ENCODE measurements at regions not wholly inside any gene's neighbourhood (a gene's known extent, or its start where the extent isn't known, plus 50 kb on each side); places are given as distances from the start of the nearest gene placed in this dataset.

DNA sequence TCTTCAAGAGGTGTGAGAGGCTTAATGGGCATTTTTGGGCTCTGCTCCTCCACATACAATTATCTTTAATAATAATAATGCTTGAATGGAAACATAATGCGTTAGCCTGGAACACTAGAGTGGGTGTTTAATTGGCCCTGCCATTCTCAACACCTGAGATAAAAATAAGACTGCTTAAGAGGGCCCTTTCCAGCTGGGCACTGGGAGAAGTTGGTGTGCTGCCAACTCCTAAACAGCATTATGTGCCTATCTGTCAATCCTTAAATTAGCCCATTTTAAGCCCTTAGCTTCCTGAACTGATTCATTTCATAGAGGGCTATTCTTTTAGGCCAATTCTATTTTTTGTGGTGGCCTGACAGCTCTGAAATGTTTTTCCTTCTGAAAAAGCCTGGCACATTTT, 211.1 kb upstream of the ZIC3 start:
- H3K9ac ChIP-seq (ENCODE audit: control insufficient read depth, extremely low read depth, insufficient read depth, low read length): no peak overlapping the region
- DNase-seq (ENCODE audit: low read depth, low spot score) (no peak), FAIRE-seq (no peak)
- no peaks in the 10 kb centered on the region for H3K9me3 ChIP-seq (ENCODE audit: control insufficient read depth, low read depth, low read length)
- no peak overlapping the region for H3K4me2 ChIP-seq (ENCODE audit: control insufficient read depth, extremely low read depth, insufficient read depth, low read depth, low read length)
- no peaks in the 10 kb centered on the region for H3K9me1 ChIP-seq (ENCODE audit: control insufficient read depth, extremely low read depth, insufficient read depth, low read length)
- no peak overlapping the region for H3K27ac ChIP-seq (ENCODE audit: control insufficient read depth, insufficient read depth, low read length)
- no peaks in the 10 kb centered on the region for H3K4me1 ChIP-seq (ENCODE audit: control insufficient read depth, extremely low read depth, insufficient read depth, low read length)
- no peaks in the 10 kb centered on the region for H4K20me1 ChIP-seq (ENCODE audit: control insufficient read depth, extremely low read depth, insufficient read depth, low read length)
- TF ChIP-seq, protein P1, sequence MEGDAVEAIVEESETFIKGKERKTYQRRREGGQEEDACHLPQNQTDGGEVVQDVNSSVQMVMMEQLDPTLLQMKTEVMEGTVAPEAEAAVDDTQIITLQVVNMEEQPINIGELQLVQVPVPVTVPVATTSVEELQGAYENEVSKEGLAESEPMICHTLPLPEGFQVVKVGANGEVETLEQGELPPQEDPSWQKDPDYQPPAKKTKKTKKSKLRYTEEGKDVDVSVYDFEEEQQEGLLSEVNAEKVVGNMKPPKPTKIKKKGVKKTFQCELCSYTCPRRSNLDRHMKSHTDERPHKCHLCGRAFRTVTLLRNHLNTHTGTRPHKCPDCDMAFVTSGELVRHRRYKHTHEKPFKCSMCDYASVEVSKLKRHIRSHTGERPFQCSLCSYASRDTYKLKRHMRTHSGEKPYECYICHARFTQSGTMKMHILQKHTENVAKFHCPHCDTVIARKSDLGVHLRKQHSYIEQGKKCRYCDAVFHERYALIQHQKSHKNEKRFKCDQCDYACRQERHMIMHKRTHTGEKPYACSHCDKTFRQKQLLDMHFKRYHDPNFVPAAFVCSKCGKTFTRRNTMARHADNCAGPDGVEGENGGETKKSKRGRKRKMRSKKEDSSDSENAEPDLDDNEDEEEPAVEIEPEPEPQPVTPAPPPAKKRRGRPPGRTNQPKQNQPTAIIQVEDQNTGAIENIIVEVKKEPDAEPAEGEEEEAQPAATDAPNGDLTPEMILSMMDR (optimal IDR thresholded peaks at IDR 0.05 in 1 of 3, IDR thresholded peaks at IDR 0.05 in 1 of 3, conservative IDR thresholded peaks at IDR 0.05 in 1 of 3; ENCODE audit: extremely low read depth in 1 of 3, insufficient read depth in 2 of 3, low read length in 3 of 3): no peak
- TF ChIP-seq EZH2 (IDR thresholded peaks at IDR 0.05; ENCODE audit: low read length): no peak
- no peak overlapping the region for H3K4me3 ChIP-seq (ENCODE audit: control insufficient read depth in 2 of 3, extremely low read depth in 1 of 3, insufficient read depth in 2 of 3, low read depth in 1 of 3, low read length in 3 of 3)
- no peaks in the 10 kb centered on the region for H3K36me3 ChIP-seq (ENCODE audit: control insufficient read depth in 2 of 2, extremely low read depth in 1 of 2, insufficient read depth in 2 of 2, low read length in 2 of 2)
- no peaks in the 10 kb centered on the region for H3K79me2 ChIP-seq (ENCODE audit: control insufficient read depth, insufficient read depth, low read length)
- no peaks in the 10 kb centered on the region for H3K27me3 ChIP-seq (ENCODE audit: control insufficient read depth, extremely low read depth, insufficient read depth, low read length)
- dilution Hi-C loops (cut with MboI; ENCODE audit: extremely low pct_ligation_motif_present, low sequenced_read_pairs): no loop called here
- no peak overlapping the region for H2AFZ ChIP-seq (ENCODE audit: control insufficient read depth, low read length)

DNA sequence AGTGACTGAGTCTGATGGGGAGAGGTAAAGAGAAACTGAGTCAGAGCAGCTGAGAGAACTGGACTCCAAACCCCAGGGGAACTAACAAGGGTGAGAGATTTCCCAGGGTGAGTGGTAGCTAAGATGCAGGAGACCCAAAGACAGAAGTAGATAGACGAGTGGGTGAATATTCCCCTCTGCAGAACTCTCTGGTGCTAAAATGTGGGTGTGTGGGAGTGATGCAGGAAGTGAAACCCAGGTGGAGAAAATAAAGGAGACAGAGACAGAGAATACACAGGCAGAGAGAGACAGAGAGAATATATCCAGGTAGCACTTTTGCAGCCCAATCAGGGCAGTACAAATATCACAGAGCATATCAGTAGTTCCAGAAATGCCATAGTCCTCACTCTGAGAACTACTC, 212.5 kb upstream of the ZIC3 start:
- no peaks in the 10 kb centered on the region for H3K27me3 ChIP-seq (ENCODE audit: control insufficient read depth, extremely low read depth, insufficient read depth, low read length)
- DNase-seq (ENCODE audit: low read depth, low spot score) (no peak), FAIRE-seq (no peak)
- no peak overlapping the region for H2AFZ ChIP-seq (ENCODE audit: control insufficient read depth, low read length)
- H3K27ac ChIP-seq (ENCODE audit: control insufficient read depth, insufficient read depth, low read length): no peak overlapping the region
- H3K9ac ChIP-seq (ENCODE audit: control insufficient read depth, extremely low read depth, insufficient read depth, low read length): no peak overlapping the region
- no peaks in the 10 kb centered on the region for H3K4me1 ChIP-seq (ENCODE audit: control insufficient read depth, extremely low read depth, insufficient read depth, low read length)
- H3K4me2 ChIP-seq (ENCODE audit: control insufficient read depth, extremely low read depth, insufficient read depth, low read depth, low read length): no peak overlapping the region
- dilution Hi-C loops (cut with MboI; ENCODE audit: extremely low pct_ligation_motif_present, low sequenced_read_pairs): no loop called here
- no peaks in the 10 kb centered on the region for H3K9me1 ChIP-seq (ENCODE audit: control insufficient read depth, extremely low read depth, insufficient read depth, low read length)
- TF ChIP-seq EZH2 (IDR thresholded peaks at IDR 0.05; ENCODE audit: low read length): no peak
- TF ChIP-seq, protein P1 (optimal IDR thresholded peaks at IDR 0.05 in 1 of 3, IDR thresholded peaks at IDR 0.05 in 1 of 3, conservative IDR thresholded peaks at IDR 0.05 in 1 of 3; ENCODE audit: extremely low read depth in 1 of 3, insufficient read depth in 2 of 3, low read length in 3 of 3): no peak
- H3K4me3 ChIP-seq (ENCODE audit: control insufficient read depth in 2 of 3, extremely low read depth in 1 of 3, insufficient read depth in 2 of 3, low read depth in 1 of 3, low read length in 3 of 3): no peak overlapping the region
- H4K20me1 ChIP-seq (ENCODE audit: control insufficient read depth, extremely low read depth, insufficient read depth, low read length): no peaks in the 10 kb centered on the region
- H3K36me3 ChIP-seq (ENCODE audit: control insufficient read depth in 2 of 2, extremely low read depth in 1 of 2, insufficient read depth in 2 of 2, low read length in 2 of 2): no peaks in the 10 kb centered on the region
- no peaks in the 10 kb centered on the region for H3K9me3 ChIP-seq (ENCODE audit: control insufficient read depth, low read depth, low read length)
- H3K79me2 ChIP-seq (ENCODE audit: control insufficient read depth, insufficient read depth, low read length): no peaks in the 10 kb centered on the region

All from keratinocyte (primary cell).